ENCODE measurements at regions not wholly inside any gene's neighbourhood (a gene's known extent, or its start where the extent isn't known, plus 50 kb on each side); places are given as distances from the start of the nearest gene placed in this dataset.

GRCh38 chr1:235021815-235022214 lies 106.8 kb downstream of the TOMM20 start:
- TF ChIP-seq CEBPB (IDR thresholded peaks at IDR 0.05) (no peak), RAD21 (IDR thresholded peaks at IDR 0.05; ENCODE audit: low read depth) (no peak), FOXM1 (IDR thresholded peaks at IDR 0.05; ENCODE audit: borderline replicate concordance, low read depth) (no peak), EP300 (IDR thresholded peaks at IDR 0.05; ENCODE audit: borderline replicate concordance) (no peak), TCF12 (IDR thresholded peaks at IDR 0.05; ENCODE audit: low read depth) (no peak), TAF1 (IDR thresholded peaks at IDR 0.05; ENCODE audit: low read depth) (no peak), YY1 (IDR thresholded peaks at IDR 0.05; ENCODE audit: low read depth) (no peak)
- TF ChIP-seq, protein P1, sequence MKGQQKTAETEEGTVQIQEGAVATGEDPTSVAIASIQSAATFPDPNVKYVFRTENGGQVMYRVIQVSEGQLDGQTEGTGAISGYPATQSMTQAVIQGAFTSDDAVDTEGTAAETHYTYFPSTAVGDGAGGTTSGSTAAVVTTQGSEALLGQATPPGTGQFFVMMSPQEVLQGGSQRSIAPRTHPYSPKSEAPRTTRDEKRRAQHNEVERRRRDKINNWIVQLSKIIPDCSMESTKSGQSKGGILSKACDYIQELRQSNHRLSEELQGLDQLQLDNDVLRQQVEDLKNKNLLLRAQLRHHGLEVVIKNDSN (IDR thresholded peaks at IDR 0.05), result no peak
- TF ChIP-seq, protein P2, sequence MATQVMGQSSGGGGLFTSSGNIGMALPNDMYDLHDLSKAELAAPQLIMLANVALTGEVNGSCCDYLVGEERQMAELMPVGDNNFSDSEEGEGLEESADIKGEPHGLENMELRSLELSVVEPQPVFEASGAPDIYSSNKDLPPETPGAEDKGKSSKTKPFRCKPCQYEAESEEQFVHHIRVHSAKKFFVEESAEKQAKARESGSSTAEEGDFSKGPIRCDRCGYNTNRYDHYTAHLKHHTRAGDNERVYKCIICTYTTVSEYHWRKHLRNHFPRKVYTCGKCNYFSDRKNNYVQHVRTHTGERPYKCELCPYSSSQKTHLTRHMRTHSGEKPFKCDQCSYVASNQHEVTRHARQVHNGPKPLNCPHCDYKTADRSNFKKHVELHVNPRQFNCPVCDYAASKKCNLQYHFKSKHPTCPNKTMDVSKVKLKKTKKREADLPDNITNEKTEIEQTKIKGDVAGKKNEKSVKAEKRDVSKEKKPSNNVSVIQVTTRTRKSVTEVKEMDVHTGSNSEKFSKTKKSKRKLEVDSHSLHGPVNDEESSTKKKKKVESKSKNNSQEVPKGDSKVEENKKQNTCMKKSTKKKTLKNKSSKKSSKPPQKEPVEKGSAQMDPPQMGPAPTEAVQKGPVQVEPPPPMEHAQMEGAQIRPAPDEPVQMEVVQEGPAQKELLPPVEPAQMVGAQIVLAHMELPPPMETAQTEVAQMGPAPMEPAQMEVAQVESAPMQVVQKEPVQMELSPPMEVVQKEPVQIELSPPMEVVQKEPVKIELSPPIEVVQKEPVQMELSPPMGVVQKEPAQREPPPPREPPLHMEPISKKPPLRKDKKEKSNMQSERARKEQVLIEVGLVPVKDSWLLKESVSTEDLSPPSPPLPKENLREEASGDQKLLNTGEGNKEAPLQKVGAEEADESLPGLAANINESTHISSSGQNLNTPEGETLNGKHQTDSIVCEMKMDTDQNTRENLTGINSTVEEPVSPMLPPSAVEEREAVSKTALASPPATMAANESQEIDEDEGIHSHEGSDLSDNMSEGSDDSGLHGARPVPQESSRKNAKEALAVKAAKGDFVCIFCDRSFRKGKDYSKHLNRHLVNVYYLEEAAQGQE (IDR thresholded peaks at IDR 0.05; ENCODE audit: low read depth), result no peak
